CMK (cell line): ENCODE measurements at regions not wholly inside any gene's neighbourhood (a gene's known extent, or its start where the extent isn't known, plus 50 kb on each side); places are given as distances from the start of the nearest gene placed in this dataset.
"Not testable (repeated sequence)": the region's sequence is repeated elsewhere in the genome, so short reads cannot be mapped to it uniquely, and the experiment has no call there.

Experiments used
- DNase-seq: peaks from one replicate; pipeline ENCODE4 v3.0.0-alpha.2; 2010; ENCODE audit warnings: low read depth

GRCh38 chr20:12949429-12949980 lies 59.3 kb upstream of the SPTLC3 start:
- no peak for DNase-seq

- DNase-seq: not testable (repeated sequence)
These were observed 54.5 kb upstream of the SPTLC3 start for GRCh38 chr20:12954254-12954653.

- no peak for DNase-seq
These were observed 53.2 kb upstream of the SPTLC3 start for GRCh38 chr20:12955611-12956010.

GRCh38 chr20:12956303-12956702 lies 52.5 kb upstream of the SPTLC3 start:
- no peak for DNase-seq

GRCh38 chr20:12957968-12958367 lies 50.8 kb upstream of the SPTLC3 start:
- DNase-seq: no peak
